Tibial nerve (tissue), 4 donors: ENCODE measurements at regions not wholly inside any gene's neighbourhood (a gene's known extent, or its start where the extent isn't known, plus 50 kb on each side); places are given as distances from the start of the nearest gene placed in this dataset.

ENCODE experiments used
- DNase-seq, 2 donors: peaks; one replicate each; pipeline ENCODE4 v3.0.0-alpha.2; 2019; ENCODE audit warnings: low spot score in 2 of 2
- H3K27ac ChIP-seq, 4 donors: fragments of 200-600 bp; sonication (generic) in 3 of 4; one replicate each; pipeline ENCODE4 v1.5.1; 2017 to 2019; ENCODE audit warnings: mild to moderate bottlenecking in 1 of 4
- H3K27me3 ChIP-seq, 2 donors: fragments of 200-600 bp; sonication (generic) in 1 of 2; one replicate each; pipeline versions ENCODE4 v1.5.1 to v1.6.0; 2017 to 2019
- H3K36me3 ChIP-seq, 3 donors: fragments of 200-600 bp; sonication (generic); one replicate each; pipeline ENCODE4 v1.5.1; 2018 to 2019
- H3K4me1 ChIP-seq, 4 donors: fragments of 200-600 bp; sonication (generic) in 3 of 4; one replicate each; pipeline ENCODE4 v1.5.1; 2017 to 2019
- H3K4me3 ChIP-seq, 4 donors: fragments of 200-600 bp; sonication (generic) in 3 of 4; one replicate each; pipeline ENCODE4 v1.5.1; 2017 to 2019; ENCODE audit warnings: mild to moderate bottlenecking in 1 of 4, moderate library complexity in 1 of 4
- H3K9me3 ChIP-seq, 4 donors: fragments of 200-600 bp; sonication (generic) in 3 of 4; one replicate each; pipeline ENCODE4 v1.5.1; 2017 to 2019
- EP300 ChIP-seq, 2 donors: sonication (generic); formaldehyde crosslinking; IDR thresholded peaks; one replicate each; pipeline ENCODE4 v1.6.1; 2017; ENCODE audit warnings: antibody characterized with exemption in 2 of 2, mild to moderate bottlenecking in 1 of 2
- POLR2A ChIP-seq, 2 donors: fragments of 450-650 bp; IDR thresholded peaks; one replicate each; pipeline ENCODE4 v1.6.1; 2017; ENCODE audit warnings: antibody characterized with exemption in 2 of 2, mild to moderate bottlenecking in 2 of 2, moderate library complexity in 2 of 2
- WGBS, 2 donors: methylation state at CpG; one replicate each; pipeline ENCODE4 v1.1.5; 2018; 5-methylcytosine and 5-hydroxymethylcytosine counted together
- TF ChIP-seq, protein P1 (sequence below), 5 experiments: fragments of 200-600 bp in 3 of 5; fragments of 450-650 bp in 2 of 5; sonication (generic) in 3 of 5; IDR thresholded peaks; one replicate each; pipeline ENCODE4 v1.5.1; 2016 to 2019; ENCODE audit warnings: antibody characterized with exemption in 5 of 5, mild to moderate bottlenecking in 3 of 5, moderate library complexity in 2 of 5

DNA sequence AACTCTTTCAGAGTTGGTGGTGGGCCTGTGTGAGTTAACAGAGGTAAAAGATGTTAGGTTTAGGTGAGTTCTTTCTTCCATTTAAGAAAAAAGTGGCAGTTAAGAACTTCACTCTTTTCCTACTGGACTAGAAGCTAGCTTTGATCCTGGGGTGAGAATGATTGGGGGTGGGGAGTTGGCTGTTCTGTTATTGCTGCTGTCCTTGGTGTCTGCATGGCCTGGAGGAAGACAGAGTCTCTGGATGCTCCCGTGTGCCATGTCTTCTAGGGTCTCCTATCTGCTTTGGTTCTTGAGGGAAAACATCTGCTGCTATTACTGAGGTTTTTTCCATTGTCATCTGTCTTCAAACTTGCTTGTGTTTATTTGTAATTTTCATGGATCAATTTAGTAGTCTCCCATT lies 275.7 kb downstream of the HLX start:
- TF ChIP-seq EP300 (IDR thresholded peaks at IDR 0.05) (no peak), POLR2A (IDR thresholded peaks at IDR 0.05) (no peak)
- TF ChIP-seq, protein P1, sequence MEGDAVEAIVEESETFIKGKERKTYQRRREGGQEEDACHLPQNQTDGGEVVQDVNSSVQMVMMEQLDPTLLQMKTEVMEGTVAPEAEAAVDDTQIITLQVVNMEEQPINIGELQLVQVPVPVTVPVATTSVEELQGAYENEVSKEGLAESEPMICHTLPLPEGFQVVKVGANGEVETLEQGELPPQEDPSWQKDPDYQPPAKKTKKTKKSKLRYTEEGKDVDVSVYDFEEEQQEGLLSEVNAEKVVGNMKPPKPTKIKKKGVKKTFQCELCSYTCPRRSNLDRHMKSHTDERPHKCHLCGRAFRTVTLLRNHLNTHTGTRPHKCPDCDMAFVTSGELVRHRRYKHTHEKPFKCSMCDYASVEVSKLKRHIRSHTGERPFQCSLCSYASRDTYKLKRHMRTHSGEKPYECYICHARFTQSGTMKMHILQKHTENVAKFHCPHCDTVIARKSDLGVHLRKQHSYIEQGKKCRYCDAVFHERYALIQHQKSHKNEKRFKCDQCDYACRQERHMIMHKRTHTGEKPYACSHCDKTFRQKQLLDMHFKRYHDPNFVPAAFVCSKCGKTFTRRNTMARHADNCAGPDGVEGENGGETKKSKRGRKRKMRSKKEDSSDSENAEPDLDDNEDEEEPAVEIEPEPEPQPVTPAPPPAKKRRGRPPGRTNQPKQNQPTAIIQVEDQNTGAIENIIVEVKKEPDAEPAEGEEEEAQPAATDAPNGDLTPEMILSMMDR (IDR thresholded peaks at IDR 0.05): no peak
- Histone ChIP-seq H3K9me3 (peaks cover 0 to 5% (median 0%) of the 10 kb centered on the region in 4 donors), H3K27ac (no peak overlapping the region), H3K4me3 (no peak overlapping the region), H3K36me3 (no peaks in the 10 kb centered on the region), H3K4me1 (no peaks in the 10 kb centered on the region), H3K27me3 (no peaks in the 10 kb centered on the region)
- DNase-seq: no peak
- 52 to 55% methylated on average over 1 of the region's 1 CpG for WGBS, 2 donors

DNA sequence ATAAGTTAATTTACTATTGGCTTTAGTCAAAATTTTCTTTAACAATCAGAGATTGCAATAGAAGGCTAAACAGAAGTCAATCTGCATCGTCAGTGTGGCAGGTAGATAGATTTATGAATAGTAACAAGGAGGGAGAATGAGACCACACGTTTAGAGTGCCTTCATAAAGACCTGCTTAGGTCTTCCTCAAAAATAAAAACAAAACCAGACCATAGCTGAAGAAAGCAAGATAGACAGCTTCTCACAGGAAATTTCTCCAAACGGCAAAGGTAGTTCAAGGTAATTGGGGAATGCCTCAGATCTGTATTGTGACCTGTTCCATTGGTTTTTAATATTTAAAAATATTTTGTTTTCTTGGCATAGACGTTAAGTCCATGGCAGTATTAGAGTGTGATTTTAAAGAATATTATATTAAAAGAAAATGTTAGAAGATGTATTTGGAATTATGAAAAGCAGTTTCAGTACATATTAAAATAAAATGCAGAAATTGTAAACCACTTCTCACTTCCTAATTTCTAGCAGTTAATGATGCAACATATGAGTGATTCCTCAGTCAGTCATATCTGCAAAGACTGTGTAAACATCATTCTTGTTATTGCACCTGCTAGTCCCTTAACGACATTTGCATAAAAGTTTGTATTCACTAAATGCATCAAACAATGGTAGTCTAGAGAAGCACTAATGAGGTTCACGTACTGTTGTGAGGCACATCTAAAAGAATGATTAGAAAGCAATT lies 278.0 kb downstream of the HLX start:
- no peak for DNase-seq
- 60 to 63% methylated on average over 6 of the region's 6 CpGs for WGBS, 2 donors
- Histone ChIP-seq H3K4me3 (no peak overlapping the region), H3K4me1 (peaks cover 0 to 11% (median 0%) of the 10 kb centered on the region in 4 donors), H3K27me3 (no peaks in the 10 kb centered on the region), H3K27ac (no peak overlapping the region), H3K36me3 (no peaks in the 10 kb centered on the region), H3K9me3 (no peaks in the 10 kb centered on the region)
- TF ChIP-seq POLR2A (IDR thresholded peaks at IDR 0.05): no peak
- TF ChIP-seq EP300 (IDR thresholded peaks at IDR 0.05): no peak
- TF ChIP-seq, protein P1 (IDR thresholded peaks at IDR 0.05): no peak

DNA sequence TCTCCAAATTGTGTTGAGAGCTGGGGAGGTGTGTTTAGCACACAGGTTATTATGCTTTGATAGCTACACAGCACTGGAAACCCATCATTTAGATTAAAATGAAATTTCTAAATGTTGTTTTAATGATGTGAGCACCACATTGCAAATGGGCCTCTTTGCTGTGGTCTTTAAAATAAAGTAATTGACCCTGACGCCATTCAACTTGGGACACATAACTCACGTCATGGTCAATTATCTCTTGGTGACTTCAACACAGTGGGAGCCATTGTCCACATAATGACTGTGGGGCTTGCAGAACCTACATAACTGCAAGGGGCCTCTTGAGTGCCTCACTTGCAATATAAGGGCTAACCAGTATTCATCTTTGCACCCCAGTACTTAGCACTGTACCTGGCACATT lies 280.4 kb downstream of the HLX start:
- DNase-seq: no peak
- Histone ChIP-seq H3K9me3 (no peaks in the 10 kb centered on the region), H3K4me3 (no peak overlapping the region), H3K4me1 (peaks cover 0 to 11% (median 2%) of the 10 kb centered on the region in 4 donors), H3K27ac (no peak overlapping the region), H3K36me3 (no peaks in the 10 kb centered on the region), H3K27me3 (no peaks in the 10 kb centered on the region)
- TF ChIP-seq, protein P1 (IDR thresholded peaks at IDR 0.05): no peak
- TF ChIP-seq POLR2A (IDR thresholded peaks at IDR 0.05) (no peak), EP300 (IDR thresholded peaks at IDR 0.05) (no peak)
- WGBS, 2 donors: 49 to 50% methylated on average over 2 of the region's 2 CpGs

DNA sequence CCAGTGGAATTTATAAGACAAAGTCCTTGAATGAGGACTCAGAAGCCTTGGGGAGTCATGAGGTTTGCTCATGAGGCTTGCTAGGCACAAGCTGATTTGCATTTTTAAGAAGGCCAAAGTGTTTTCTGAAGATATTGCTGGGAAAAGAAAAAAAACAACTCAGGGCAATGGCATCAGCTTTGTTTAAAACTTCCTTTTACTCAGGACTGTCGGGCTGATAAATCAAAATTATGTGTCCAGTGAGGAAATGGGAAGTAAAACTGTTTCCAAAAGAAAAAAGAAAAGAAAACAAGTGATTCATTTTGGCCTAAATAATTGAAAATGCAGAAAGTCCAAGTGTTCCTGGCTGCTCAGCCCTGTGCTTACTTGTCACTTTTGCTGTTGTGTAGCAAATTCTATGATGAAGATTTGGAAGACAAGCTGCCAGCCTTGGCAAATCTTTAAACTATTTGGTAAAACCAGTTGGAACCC lies 282.4 kb downstream of the HLX start:
- no peak for TF ChIP-seq POLR2A (IDR thresholded peaks at IDR 0.05)
- TF ChIP-seq, protein P1 (IDR thresholded peaks at IDR 0.05): no peak
- peak in 1 of 2 donors; percentile 59 for TF ChIP-seq EP300 (IDR thresholded peaks at IDR 0.05)
- WGBS, 2 donors: 10 to 14% methylated on average over 1 of the region's 1 CpG

DNA sequence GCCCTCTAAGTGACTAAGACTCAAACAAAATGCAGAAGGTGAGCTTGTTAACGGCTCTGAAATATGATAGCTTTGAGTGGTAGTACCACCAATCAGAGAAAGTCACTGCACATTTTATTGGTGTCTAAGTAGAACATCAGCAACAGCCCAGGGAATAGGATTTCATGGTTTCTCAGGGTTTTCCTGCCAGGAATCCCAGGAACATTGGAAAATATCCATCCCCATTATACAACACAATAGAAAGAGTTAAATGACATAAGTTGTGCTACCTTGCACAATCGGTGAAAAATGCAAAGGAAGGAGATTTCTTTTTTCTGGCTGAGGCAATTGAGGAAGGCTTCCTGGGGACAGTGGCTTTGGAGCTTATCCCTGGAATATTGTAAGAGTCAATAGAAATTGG lies 283.1 kb downstream of the HLX start:
- Histone ChIP-seq H3K27me3 (no peaks in the 10 kb centered on the region), H3K36me3 (no peaks in the 10 kb centered on the region), H3K27ac (no peak overlapping the region), H3K4me3 (no peak overlapping the region), H3K4me1 (peaks cover 0 to 11% (median 2%) of the 10 kb centered on the region in 4 donors), H3K9me3 (no peaks in the 10 kb centered on the region)
- TF ChIP-seq POLR2A (IDR thresholded peaks at IDR 0.05) (no peak), EP300 (IDR thresholded peaks at IDR 0.05) (no peak)
- TF ChIP-seq, protein P1 (IDR thresholded peaks at IDR 0.05): no peak
- 55 to 58% methylated on average over 2 of the region's 2 CpGs for WGBS, 2 donors
- DNase-seq: no peak

More for the DNA sequence above, 282.4 kb downstream of the HLX start:
- Histone ChIP-seq H3K27ac (peak overlapping the region in 1 of 4 donors; percentile 15), H3K36me3 (no peaks in the 10 kb centered on the region), H3K4me3 (no peak overlapping the region), H3K4me1 (peaks cover 0 to 11% (median 2%) of the 10 kb centered on the region in 4 donors), H3K9me3 (no peaks in the 10 kb centered on the region), H3K27me3 (no peaks in the 10 kb centered on the region)
- no peak for DNase-seq
